Renal cortex interstitium (tissue), 11 donors: ENCODE measurements at regions not wholly inside any gene's neighbourhood (a gene's known extent, or its start where the extent isn't known, plus 50 kb on each side); places are given as distances from the start of the nearest gene placed in this dataset.
"Not testable (repeated sequence)": the region's sequence is repeated elsewhere in the genome, so short reads cannot be mapped to it uniquely, and the experiment has no call there.

Experiments
- DNase-seq, 11 donors: peaks; one replicate each; pipeline ENCODE4 v3.0.0-alpha.2; 2013; ENCODE audit warnings: low read depth in 9 of 11, low spot score in 4 of 11; ENCODE audit errors: extremely low read depth in 1 of 11

DNA sequence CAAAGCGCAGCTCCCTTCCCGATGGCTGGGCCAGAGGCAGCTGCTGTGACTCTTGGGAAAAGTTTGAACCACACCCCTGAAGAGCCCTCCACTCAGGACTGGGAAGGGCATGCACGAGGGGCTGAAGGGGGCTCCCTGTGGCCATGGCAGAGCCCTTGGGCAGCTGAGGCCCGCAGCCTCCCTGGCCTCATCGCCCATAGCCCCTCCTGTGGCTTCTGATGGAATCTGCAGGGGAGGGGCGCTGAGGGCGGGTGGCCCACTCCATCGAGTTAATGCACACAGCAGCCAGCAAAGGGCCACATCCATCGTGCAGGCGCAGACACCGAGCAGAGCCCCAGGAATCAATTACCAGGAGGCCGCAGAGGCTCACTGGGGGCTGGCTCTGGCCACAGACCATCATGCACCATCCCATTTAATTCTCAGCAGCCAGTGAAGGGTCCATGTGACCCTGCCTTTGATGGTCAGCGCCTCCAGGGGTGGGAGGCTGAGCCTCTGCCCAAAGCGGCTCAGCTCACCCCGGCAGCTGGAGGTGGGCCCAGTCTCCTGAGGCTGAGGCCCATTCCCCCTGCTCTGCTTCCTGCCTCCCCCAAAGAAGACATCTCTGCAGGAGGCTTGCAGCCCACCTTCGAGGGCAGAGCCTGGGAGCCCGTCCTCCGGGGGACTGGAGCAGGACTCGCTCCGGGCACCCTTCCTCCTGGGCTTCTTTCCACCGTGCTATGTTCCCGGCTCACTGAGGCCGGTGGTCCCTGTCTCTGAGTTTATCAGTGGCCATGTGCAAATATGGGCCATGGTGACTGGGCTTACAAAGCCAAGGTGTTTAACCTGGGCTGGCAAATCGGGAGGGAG is 1410.2 kb downstream of the BRD1 start:
- DNase-seq, result no peak

DNA sequence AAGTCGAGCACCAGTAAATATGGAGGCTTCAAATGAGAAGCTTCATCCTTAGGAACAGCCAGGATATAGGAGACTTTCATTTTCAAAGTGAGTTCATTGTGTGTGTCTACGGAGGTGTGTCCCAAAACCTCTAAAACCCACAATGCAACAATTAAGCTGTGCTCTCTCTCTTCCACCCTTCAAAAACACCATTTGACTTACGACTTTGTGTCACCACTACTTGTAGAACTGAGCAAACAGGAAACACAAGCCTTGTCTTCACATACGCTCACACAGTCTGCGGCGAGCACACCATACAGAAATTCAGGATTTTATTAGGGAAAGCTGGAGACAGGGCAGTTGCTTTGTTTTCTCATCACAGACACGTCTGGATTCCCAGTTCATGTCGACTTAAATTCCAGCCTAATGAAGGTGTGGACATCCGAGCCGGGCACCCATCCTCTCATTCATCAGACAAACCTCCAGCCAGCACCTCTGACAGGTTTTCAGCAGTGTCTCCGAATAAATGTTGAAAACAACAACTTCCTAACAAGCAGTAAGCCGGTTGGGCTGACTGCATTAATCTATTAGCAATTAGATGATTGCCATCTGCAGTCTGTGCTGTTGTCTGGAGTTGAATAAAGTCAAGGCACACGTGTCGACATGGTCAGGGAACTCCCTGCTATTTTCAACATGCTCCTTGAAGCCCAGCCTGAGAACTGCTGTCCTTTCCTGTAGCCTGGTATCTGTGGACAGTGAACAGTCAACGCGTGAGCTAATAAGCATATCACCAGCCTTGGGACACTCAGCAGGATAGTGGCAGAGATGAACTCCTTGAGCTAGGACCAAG is 1411.1 kb downstream of the BRD1 start:
- DNase-seq, result no peak

DNA sequence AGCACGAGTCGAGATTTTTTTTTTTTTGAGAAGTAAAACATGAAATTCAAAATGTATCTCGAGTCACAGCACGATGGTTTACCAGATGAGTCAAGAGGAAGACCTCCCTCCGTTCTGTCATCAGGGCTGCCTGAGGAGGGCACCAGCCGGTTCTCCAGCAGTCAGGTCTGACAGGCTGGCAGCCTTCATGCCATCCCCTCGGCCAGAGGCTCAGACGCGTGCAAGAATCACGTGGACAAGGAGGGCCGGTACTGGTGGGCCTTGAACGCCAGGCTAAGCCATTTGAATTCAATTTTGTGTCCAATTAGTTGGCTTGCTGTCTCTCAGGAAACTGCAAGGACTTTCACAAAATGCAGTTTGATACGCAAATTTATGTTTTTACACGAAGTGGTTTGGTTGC is 1412.2 kb downstream of the BRD1 start:
- no peak for DNase-seq

DNA sequence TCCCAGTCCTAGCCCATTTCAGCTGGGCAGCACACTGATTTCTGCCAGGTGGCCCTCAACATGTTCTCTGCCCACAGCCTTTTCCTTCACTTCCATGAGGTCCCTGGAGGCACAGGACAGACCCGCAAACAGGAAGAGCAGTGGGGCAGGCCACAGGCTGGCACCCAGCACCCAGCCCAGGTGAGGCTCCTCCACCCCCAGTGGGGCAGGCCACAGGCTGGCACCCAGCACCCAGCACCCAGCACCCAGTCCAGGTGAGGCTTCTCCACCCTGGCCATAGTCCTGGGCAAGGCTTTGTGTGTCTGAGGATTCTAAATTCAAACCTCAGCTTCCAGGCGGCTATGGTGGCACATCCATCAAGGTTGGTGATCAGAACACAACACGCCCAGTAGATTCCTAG is 1413.0 kb downstream of the BRD1 start:
- DNase-seq, result no peak

DNA sequence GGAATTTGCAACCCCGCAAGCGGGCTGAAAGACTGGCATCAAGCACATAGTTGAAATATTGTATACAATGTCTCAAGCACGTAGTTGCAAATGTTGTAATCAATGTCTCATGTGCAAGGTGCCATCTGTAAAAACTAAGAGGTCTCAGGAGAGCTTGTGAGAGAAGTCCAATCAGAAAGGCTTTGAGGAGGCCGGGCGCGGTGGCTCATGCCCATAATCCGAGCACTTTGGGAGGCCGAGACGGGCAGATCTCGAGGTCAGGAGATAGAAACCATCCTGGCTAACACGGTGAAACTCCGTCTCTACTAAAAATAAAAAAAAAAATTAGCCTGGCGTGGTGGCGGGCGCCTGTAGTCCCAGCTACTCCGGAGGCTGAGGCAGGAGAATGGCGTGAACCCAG is 1414.7 kb downstream of the BRD1 start:
- not testable (repeated sequence) for DNase-seq

DNA sequence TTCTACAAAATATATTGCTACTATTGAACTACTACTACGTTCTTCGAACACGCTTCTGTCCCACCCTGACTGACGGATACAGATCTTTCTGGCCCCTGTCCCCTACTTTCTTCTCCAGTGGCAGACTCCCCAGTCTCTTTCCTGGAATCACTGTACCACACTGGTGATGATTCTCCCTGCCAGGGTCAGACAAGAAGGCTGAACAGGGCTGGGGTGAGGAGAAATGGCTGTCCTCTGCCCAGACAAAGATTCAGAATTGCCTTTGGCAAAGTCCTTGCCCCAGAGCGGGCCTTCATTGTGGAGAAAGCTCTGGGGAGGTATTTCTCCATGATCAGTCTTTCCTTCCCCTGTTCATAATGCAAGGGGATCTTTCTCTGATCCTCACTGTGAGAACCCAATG is 1417.1 kb downstream of the BRD1 start:
- DNase-seq, result no peak

DNA sequence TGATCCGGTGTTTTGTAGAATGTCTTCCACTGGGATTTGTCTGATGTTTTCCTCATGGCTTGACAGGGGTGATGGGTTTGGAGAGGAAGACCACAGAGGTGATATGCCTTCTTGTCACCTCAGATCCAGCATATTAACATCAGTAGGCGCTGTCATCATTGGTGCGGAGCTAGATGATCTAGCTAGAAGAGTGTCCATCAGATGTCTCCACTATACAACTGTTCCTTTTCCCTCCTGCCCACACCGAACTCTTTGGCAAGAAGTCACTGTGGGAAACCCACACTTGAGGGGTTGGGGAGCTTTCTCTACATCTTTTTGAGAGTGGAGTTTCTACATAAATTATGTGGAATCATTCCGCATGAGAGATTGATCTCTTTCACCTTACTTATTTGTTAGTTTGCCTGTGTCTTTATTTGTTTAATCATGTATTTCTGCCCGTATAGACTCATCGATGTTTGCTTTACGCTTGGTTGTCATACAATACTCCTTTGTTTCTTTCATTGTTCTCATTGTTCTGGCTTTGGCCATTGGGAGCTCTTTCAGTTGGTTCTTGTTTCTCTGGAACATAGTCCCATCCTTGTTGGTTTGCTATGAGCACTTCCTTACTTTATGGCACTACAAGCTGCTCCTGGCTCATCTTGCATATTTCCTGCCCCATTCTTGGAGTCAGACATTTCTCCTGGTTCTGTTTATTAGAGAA is 1420.3 kb downstream of the BRD1 start:
- no peak for DNase-seq

DNA sequence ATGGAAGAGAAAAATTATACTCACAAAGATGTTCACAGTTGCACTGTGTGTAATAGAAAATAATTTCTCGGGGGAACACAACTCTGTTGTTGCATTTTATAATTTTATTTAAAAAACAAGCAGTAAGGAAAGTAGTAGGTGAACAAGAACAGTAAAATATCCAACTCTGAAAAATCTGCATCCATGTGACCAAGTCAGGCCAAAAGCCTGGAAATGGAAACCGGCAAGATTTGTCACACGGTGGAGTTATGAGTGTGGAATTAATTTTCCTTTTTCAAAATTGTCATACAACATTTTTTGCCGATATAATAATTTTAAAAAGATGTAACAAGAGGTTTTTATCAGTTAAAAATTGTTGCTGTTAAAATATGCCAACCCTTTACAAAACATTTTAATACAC is 1421.5 kb downstream of the BRD1 start:
- DNase-seq, result no peak

DNA sequence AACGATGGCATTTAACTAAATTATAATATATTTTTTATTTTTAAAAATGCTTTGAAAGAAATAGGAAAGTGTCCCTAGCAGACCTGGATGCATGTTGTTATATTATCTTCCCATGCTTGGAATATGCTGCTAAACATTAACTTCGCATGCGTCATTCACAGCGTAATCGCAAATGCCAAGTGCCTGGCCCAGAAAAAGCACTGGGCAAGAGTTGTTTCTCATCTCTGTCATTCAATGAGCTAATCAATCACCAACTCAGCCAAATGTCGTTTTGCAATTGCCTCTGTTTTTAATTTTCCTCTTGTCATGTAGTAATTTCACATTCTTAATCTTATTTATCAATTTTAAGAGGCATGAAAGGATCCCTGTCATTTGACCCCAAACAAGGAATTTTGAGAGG is 1421.9 kb downstream of the BRD1 start:
- DNase-seq, result no peak

DNA sequence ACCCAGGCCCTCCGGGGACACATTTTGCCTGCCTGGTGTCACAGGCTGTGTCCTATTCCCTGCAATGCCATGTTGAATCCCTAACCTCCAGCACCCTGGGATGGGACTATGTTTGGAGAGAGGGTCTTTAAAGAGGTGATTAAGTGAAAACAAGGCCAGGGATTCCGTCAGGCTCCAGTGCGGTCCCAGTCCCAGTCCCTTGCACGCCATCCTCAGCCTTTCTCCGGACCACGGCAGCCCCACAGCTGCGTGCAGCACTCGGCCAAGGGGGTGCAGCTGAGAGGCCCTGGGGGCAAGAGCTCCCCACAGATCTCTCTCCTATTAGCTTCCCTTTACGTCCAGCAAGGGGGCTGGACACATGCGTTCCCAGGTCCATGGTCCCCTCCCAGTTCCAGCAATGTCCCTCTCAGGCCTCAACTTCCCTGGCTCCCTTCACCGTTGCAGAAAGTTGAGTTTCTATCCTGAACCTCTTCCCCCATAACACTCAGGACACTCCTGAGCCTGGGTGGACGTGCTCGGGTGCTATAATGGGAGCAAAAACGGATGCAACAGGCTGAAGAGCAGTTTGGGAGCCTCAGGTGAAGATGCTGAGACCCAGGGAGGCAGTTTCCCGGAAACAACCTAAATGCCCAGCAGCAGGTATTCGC is 1422.7 kb downstream of the BRD1 start:
- DNase-seq, result no peak

DNA sequence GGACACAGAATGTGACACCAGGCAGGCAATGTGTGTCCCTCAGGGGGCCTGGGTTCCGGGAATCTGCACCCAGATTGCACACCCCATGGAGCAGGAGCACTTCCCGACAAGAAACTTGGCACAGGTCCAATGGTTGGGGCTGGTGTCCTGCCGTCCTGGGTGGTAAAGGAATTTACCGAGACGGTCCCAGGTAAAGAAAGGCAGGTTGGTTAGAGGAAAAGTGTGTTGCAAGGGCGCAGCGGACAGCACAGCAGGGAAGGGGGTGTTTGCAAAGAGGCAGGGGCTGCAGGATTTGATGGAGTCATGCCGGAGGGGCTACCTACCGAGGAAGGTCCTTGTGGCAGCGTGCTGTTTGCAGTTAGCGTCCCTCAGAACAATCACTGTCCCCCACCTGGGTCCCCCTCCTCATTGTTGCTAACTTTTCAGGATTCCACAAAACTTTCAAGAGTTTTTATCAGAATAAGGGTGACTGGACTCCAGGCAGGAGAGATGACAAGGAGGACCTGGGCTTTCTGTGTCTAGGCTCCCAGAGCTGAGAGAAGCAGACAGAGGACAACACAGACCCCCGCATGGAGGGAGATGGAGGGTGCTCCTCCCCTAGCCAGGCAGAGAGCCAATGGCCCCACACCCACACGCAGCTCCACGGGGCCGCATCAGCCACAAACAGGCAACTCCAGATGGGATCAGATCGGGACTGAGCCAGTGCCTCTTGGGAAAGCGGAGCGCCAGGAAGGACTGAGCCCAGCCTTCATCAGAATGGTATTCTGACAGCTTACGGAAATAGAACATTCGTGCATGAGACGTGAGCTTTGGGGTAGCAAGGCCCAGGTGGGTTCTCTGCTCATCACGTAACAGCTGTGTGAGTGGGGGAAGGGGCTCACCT is 1423.9 kb downstream of the BRD1 start:
- no peak for DNase-seq

DNA sequence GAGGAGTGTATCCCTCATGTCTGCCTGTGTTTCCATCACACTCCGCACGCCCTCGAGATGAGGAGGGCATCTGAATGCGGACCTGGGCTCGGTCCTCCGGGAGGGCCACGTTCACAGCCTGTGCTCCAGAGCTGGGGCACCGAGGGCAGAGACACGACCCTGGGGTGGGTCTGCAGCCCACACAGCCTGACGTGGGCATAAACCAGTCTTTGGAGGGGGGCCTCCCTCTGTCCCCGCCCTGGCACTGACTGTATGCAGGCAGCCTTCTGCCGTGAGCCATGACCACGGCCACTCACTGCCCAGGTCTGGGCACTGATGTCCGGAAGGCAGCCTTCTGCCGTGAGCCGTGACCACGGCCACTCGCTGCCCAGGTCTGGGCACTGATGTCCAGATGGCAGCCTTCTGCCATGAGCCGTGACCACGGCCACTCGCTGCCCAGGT is 1425.1 kb downstream of the BRD1 start:
- DNase-seq, result no peak

DNA sequence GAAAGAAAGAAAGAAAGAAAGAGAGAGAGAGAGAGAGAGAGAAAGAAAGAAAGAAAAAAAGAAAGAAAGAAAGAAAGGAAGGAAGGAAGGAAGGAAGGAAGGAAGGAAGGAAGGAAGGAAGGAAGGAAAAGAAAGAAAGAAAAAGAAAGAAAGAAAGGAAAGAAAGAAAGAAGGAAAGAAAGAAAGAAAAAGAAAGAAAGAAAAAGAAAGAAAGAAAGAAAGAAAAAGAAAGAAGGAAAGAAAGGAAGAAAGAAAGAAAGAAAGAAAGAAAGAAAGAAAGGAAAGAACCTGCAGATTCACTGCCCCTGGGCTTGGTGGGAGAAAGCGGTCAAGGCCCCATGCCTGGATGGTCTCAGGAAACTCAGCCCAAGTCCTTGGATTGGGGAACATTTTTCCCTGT is 1426.2 kb downstream of the BRD1 start:
- DNase-seq, result not testable (repeated sequence)

DNA sequence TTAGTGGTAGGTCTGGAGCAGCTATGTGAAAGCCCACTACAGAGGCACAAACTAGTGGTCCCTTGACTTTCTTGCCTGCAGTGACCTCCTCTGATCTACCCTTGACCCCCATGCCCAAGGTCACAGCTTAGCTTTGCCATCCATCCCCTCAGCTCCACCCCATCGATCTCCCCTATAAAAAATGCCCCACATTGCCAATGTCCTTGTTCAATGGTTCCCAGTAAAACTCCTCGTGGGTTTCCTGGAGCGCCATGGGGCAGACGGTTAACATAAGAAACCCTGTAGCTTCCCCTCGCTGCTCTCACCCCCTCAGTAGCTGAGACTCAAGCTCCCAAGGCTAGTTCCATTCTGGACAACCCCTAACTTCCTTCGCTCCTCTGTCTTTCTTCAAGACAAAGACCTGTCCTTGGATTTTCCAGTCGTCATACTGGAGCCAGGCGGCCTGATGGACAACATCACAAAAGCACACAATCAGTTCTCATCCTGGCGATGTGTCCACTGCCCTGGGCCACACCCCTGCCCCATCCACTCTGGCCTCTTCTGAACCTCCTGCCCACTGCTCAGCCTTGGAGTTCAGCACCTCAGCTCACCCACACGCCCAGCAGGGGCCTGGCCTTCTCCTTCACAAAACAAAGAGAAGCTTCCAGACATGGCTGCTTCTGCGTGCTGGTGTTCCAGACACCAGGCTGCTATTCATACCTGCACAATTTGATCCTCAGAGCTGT is 1429.3 kb downstream of the BRD1 start:
- DNase-seq, result no peak

DNA sequence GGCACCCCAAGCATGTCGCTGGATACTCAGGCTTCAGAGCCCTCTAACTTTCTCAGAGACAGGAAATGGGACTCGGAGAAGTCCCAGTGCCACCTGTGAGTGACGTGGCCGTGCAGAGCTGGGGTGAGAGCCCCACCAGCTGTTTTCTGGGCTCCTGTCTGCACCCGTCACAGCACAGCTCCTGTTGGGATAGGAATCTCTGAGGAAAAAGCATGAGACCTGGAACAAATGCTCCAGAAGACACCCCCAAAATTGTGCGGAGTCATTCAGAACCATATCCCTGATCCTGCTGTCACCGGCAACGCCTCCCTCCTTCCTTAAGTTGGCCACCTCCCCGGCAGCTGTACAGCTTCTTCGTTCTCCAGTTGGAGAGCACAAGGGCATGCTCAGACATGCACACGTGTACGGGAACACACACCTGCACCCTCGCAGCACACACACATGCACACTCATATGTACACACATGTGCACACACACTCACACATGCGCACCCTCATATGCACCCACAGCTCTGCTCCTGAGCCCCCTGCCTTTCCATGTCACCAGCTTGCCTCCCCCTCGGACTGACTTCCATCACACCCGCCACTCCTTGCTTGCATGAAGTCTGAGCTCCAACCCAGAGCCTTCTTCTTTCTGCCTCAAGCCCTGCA is 1430.0 kb downstream of the BRD1 start:
- DNase-seq, result no peak

DNA sequence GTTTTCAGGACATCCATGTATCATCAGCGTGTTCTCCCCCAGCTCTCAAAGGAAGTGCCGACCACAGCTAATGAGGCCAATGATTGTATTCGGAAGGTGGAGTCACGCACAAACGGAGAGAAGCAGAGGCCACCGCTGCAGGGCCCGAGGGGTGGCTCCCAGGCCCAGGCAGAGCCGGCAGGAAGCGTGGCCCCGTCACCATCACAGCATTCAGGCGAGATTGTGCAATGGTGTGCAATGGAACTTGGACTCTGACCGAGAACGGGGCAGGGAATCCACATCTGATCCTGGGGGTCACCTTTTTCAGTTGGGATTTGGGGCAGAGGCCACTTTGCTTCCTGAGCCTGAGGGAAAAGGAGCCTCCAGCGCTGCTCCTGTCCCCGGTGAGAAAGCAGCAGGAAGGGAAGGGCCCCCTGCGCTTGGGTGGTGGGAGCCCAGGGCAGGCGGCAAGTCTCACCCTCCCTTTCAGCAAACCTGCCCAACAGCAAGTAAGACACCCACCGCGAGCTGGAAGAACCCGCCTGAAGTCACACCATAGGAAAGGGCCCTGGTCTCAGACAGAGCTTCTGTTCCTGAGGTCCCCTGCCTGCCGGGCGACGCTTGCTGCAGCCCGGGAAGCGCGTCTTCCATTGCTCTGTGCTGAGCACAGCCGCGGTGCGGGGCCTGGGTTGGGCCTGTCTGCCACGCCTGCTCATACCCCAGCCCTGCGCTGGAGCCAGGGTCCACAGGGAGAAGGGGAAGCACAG is 1430.7 kb downstream of the BRD1 start:
- no peak for DNase-seq
